Hematopoietic multipotent progenitor cell treated with erythropoietin and hydrocortisone succinate and interleukin-3 and kit ligand, for 4 days (in vitro differentiated cells): ENCODE measurements at regions not wholly inside any gene's neighbourhood (a gene's known extent, or its start where the extent isn't known, plus 50 kb on each side); places are given as distances from the start of the nearest gene placed in this dataset.
A peak's percentile ranks its signal among the peaks of the same experiment; 100 is the strongest.

Experiments
- DNase-seq: peaks from one replicate; pipeline ENCODE4 v3.0.0-alpha.2; 2015

- DNase-seq = no peak
Observed at GRCh38 chr4:175377203-175377602, 434.9 kb downstream of the GPM6A start.

GRCh38 chr4:175378372-175378771, 433.7 kb downstream of the GPM6A start:
- no peak for DNase-seq

- no peak for DNase-seq
Observed at GRCh38 chr4:175380841-175381240, 431.2 kb downstream of the GPM6A start.

GRCh38 chr4:175385797-175386196, 426.3 kb downstream of the GPM6A start:
- DNase-seq = no peak

- DNase-seq = no peak
Observed at GRCh38 chr4:175386776-175387507, 425.1 kb downstream of the GPM6A start.

- peak; percentile 35 for DNase-seq
Observed at GRCh38 chr4:175394208-175394607, 417.9 kb downstream of the GPM6A start.

- peak; percentile 24 for DNase-seq
Observed at GRCh38 chr4:175405961-175406360, 406.1 kb downstream of the GPM6A start.

GRCh38 chr4:175407926-175408325, 404.1 kb downstream of the GPM6A start:
- DNase-seq = no peak

- no peak for DNase-seq
Observed at GRCh38 chr4:175411251-175411650, 400.8 kb downstream of the GPM6A start.

- DNase-seq = no peak
Observed at GRCh38 chr4:175412161-175412560, 399.9 kb downstream of the GPM6A start.

- no peak for DNase-seq
Observed at GRCh38 chr4:175412746-175413145, 399.3 kb downstream of the GPM6A start.

GRCh38 chr4:175413561-175413960, 398.5 kb downstream of the GPM6A start:
- DNase-seq = peak; percentile 9

GRCh38 chr4:175414602-175415001, 397.5 kb downstream of the GPM6A start:
- DNase-seq = no peak

GRCh38 chr4:175418516-175418915, 393.5 kb downstream of the GPM6A start:
- DNase-seq = no peak

- DNase-seq = no peak
Observed at GRCh38 chr4:175419236-175419718, 392.8 kb downstream of the GPM6A start.

GRCh38 chr4:175421506-175421905, 390.6 kb downstream of the GPM6A start:
- no peak for DNase-seq

GRCh38 chr4:175422331-175422730, 389.7 kb downstream of the GPM6A start:
- no peak for DNase-seq

GRCh38 chr4:175424111-175424510, 388.0 kb downstream of the GPM6A start:
- no peak for DNase-seq

GRCh38 chr4:175427751-175428150, 384.3 kb downstream of the GPM6A start:
- no peak for DNase-seq

GRCh38 chr4:175431694-175432093, 380.4 kb downstream of the GPM6A start:
- no peak for DNase-seq

GRCh38 chr4:175435381-175435783, 376.7 kb downstream of the GPM6A start:
- peak; percentile 92 for DNase-seq

- DNase-seq = peak; percentile 30
Observed at GRCh38 chr4:175436196-175436595, 375.9 kb downstream of the GPM6A start.

GRCh38 chr4:175440786-175441185, 371.3 kb downstream of the GPM6A start:
- no peak for DNase-seq

- no peak for DNase-seq
Observed at GRCh38 chr4:175441256-175441655, 370.8 kb downstream of the GPM6A start.

- no peak for DNase-seq
Observed at GRCh38 chr4:175443547-175443946, 368.5 kb downstream of the GPM6A start.
